K562 (cell line): ENCODE measurements at regions not wholly inside any gene's neighbourhood (a gene's known extent, or its start where the extent isn't known, plus 50 kb on each side); places are given as distances from the start of the nearest gene placed in this dataset.

ENCODE experiments used
- ATAC-seq: fragments of 200-7000 bp; cut with Tn5 transposase; 3 replicates; pipeline ENCODE4 v1.9.1; 2020; ENCODE audit warnings: moderate library complexity
- BruUV-seq: library from RNA; stranded (reverse); fragments of 400-500 nt; replicated peaks from 2 replicates; lab custom pipeline; 2021; lab: Mats Ljungman, UMichigan
- CTCF ChIA-PET: fragments of 300-600 bp; formaldehyde crosslinking; extraction: SDS; loops from one replicate; lab custom pipeline; 2021; ENCODE audit warnings: low intra/inter-chr PET ratio; lab: Yijun Ruan, JAX
- POLR2A ChIA-PET: fragments of 300-600, 350-650 bp; sonication (Branson Sonifier 250); formaldehyde crosslinking; extraction: SDS; loops from one replicate; lab custom pipeline; 2021; ENCODE audit warnings: antibody characterized with exemption, inconsistent platforms; lab: Yijun Ruan, JAX
- DNase-seq, 4 experiments: peaks; one replicate each; pipeline versions ENCODE4 v3.0.0 to v3.0.0-alpha.2; 2011 to 2018; ENCODE audit warnings: low spot score in 3 of 4, mixed read lengths in 3 of 4; ENCODE audit errors: extremely low read depth in 1 of 4
- FAIRE-seq: peaks from 2 replicates; lab custom pipeline; 2011; peaks lifted over from hg19 to GRCh38; lab: Jason Lieb, UNC
- H2AFZ ChIP-seq: 2 replicates; pipeline ENCODE4 v1.6.0; 2011; ENCODE audit warnings: low read depth, low read length, control low read depth, inconsistent platforms
- H3K27ac ChIP-seq: fragments of 200-600 bp; 3 replicates; pipeline ENCODE4 v1.8.0; 2011; ENCODE audit warnings: low read depth, mild to moderate bottlenecking, control low read depth, inconsistent platforms, low read length, moderate library complexity, mixed read lengths; ENCODE audit errors: extremely low read depth
- H3K27me3 ChIP-seq, 2 experiments: fragments of 300-600 bp in 1 of 2; 2 replicates in 1 of 2; 3 replicates in 1 of 2; pipeline versions ENCODE4 v1.6.0 to v1.8.0; 2011; ENCODE audit warnings: inconsistent platforms in 2 of 2, low read length in 2 of 2, mild to moderate bottlenecking in 1 of 2, mixed read lengths in 1 of 2, moderate library complexity in 1 of 2; ENCODE audit not compliant: control insufficient read depth in 2 of 2, insufficient read depth in 2 of 2
- H3K36me3 ChIP-seq: fragments of 300-600 bp; 3 replicates; pipeline ENCODE4 v1.8.0; 2011; ENCODE audit warnings: mild to moderate bottlenecking, low read length, inconsistent platforms; ENCODE audit not compliant: control insufficient read depth, insufficient read depth
- H3K4me1 ChIP-seq, 2 experiments: fragments of 200-600 bp in 1 of 2; replicated peaks in 1 of 2; 2 replicates in 1 of 2; 3 replicates in 1 of 2; pipeline versions ENCODE4 v1.5.1 to v1.8.0; 2011; ENCODE audit warnings: inconsistent platforms in 2 of 2, low read length in 2 of 2, mild to moderate bottlenecking in 1 of 2, mixed read lengths in 1 of 2, moderate library complexity in 1 of 2; ENCODE audit not compliant: control insufficient read depth in 2 of 2, insufficient read depth in 2 of 2
- H3K4me2 ChIP-seq: 2 replicates; pipeline ENCODE4 v1.6.1; 2011; ENCODE audit warnings: low read length, control low read depth, inconsistent platforms, mixed read lengths; ENCODE audit not compliant: insufficient read depth
- H3K4me3 ChIP-seq: fragments of 200-600 bp; sonication (generic), shearing (Covaris generic); 2 replicates; pipeline ENCODE4 v1.5.1; 2016; ENCODE audit warnings: control low read depth, inconsistent platforms
- H3K79me2 ChIP-seq: fragments of 200-600 bp; 3 replicates; pipeline ENCODE4 v1.8.0; 2011; ENCODE audit warnings: low read length, inconsistent platforms; ENCODE audit not compliant: control insufficient read depth, insufficient read depth
- H3K9ac ChIP-seq, 2 experiments: 2 replicates each; pipeline versions ENCODE4 v1.6.0 to v1.6.1; 2011; ENCODE audit warnings: low read depth in 2 of 2, low read length in 2 of 2, control low read depth in 1 of 2, inconsistent platforms in 1 of 2, mild to moderate bottlenecking in 1 of 2, mixed read lengths in 1 of 2; ENCODE audit not compliant: insufficient read depth in 1 of 2
- H3K9me1 ChIP-seq: one replicate; pipeline ENCODE4 v1.6.0; 2011; ENCODE audit warnings: inconsistent platforms, mild to moderate bottlenecking, low read length, moderate library complexity; ENCODE audit not compliant: control insufficient read depth, insufficient read depth
- H3K9me3 ChIP-seq: replicated peaks from 2 replicates; pipeline ENCODE4 v1.5.1; 2011; ENCODE audit warnings: low read depth, low read length, inconsistent platforms; ENCODE audit not compliant: control insufficient read depth, insufficient read depth
- H4K20me1 ChIP-seq: replicated peaks from 2 replicates; pipeline ENCODE4 v1.6.1; 2011; ENCODE audit warnings: low read length, inconsistent platforms, mixed read lengths; ENCODE audit not compliant: control insufficient read depth, insufficient read depth
- TBL1XR1 ChIP-seq, 2 experiments: IDR thresholded peaks; 2 replicates each; pipeline ENCODE4 v1.6.1; 2012; ENCODE audit warnings: improper control_type of control experiment in 2 of 2, low read length in 2 of 2, mild to moderate bottlenecking in 1 of 2
- WGBS: fragments of 100-300 bp; shearing (Covaris generic); methylation state at CpG from one replicate; pipeline ENCODE4 v1.1.6; 2016; ENCODE audit warnings: low coverage, mixed read lengths; ENCODE audit not compliant: insufficient coverage; ENCODE audit errors: missing lambda C conversion rate; 5-methylcytosine and 5-hydroxymethylcytosine counted together
- in situ Hi-C: fragments of 300-500 bp; cut with MboI; formaldehyde crosslinking; loops from 4 replicates; pipeline ENCODE4 v1.15.0; 2018; ENCODE audit warnings: inconsistent platforms, mixed read lengths
- intact Hi-C: fragments of 100-400 bp; cut with micrococcal nuclease; formaldehyde crosslinking; loops from 2 replicates; pipeline ENCODE4 v1.14.2; 2022
- TF ChIP-seq, protein P1 (sequence below): sonication (generic); formaldehyde crosslinking; IDR thresholded peaks from 2 replicates; pipeline ENCODE4 v1.8.1; 2023; ENCODE audit warnings: mild to moderate bottlenecking, missing genetic modification reagents
- TF ChIP-seq, protein P2 (sequence below): sonication (generic); formaldehyde crosslinking; IDR thresholded peaks from 2 replicates; pipeline ENCODE4 v1.8.0; 2022; ENCODE audit warnings: missing genetic modification reagents, mild to moderate bottlenecking, moderate library complexity, borderline replicate concordance

DNA sequence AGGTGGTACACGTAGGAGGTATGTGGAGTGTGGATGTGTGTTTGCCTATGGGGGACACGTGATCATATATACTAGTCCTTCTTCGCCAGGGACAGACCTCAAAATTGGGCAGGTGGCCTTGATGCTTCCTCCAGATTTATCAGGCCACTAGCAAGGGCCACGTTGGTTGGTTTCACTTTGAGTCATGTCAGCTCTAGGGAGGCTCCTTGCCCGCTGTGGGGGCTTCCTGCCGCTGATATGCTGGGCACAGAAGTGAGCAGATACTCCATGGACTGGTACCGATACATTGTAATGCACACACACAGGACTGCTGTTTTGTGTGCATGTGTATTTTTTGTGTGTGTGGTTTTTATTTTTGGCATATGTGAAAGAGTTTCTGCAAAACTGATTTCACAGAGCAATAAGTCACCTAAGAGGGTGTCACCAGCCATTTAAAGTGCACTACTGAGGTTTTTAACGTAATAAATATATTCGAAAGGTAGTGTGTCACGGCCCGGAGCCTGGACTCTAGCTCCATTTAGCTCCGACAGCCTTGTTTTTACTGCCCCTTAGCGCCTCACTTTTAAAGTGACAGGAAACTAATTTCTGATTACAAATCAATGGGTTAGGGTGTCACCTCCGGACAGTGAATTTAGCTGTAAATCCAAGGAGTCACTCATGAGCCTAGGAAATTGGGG lies 605.5 kb upstream of the SALL1 start:
- ATAC-seq = no peak
- no peaks in the 10 kb centered on the region for H3K4me1 ChIP-seq
- CTCF ChIA-PET = no interaction called here
- BruUV-seq = no TSS peak
- H3K36me3 ChIP-seq = no peaks in the 10 kb centered on the region
- no peak for DNase-seq
- H3K79me2 ChIP-seq = no peaks in the 10 kb centered on the region
- no peaks in the 10 kb centered on the region for H3K9me3 ChIP-seq
- in situ Hi-C loops = no loop called here
- no peak for FAIRE-seq
- no peaks in the 10 kb centered on the region for H4K20me1 ChIP-seq
- no peak overlapping the region for H2AFZ ChIP-seq
- no peak overlapping the region for H3K4me3 ChIP-seq
- no peak overlapping the region for H3K9ac ChIP-seq
- intact Hi-C loops = no loop called here
- POLR2A ChIA-PET = interaction anchor here (0.7 kb wide), 1 partner anchor 182 kb away, joined by 3 read pairs; no protein-coding TSS in a partner anchor
- H3K4me2 ChIP-seq = no peak overlapping the region
- no peak overlapping the region for H3K27ac ChIP-seq
- no peaks in the 10 kb centered on the region for H3K27me3 ChIP-seq
- TF ChIP-seq, protein P1, sequence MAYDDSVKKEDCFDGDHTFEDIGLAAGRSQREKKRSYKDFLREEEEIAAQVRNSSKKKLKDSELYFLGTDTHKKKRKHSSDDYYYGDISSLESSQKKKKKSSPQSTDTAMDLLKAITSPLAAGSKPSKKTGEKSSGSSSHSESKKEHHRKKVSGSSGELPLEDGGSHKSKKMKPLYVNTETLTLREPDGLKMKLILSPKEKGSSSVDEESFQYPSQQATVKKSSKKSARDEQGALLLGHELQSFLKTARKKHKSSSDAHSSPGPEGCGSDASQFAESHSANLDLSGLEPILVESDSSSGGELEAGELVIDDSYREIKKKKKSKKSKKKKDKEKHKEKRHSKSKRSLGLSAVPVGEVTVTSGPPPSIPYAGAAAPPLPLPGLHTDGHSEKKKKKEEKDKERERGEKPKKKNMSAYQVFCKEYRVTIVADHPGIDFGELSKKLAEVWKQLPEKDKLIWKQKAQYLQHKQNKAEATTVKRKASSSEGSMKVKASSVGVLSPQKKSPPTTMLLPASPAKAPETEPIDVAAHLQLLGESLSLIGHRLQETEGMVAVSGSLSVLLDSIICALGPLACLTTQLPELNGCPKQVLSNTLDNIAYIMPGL (CRISPR knock-in tag) = no peak
- TF ChIP-seq, protein P2, sequence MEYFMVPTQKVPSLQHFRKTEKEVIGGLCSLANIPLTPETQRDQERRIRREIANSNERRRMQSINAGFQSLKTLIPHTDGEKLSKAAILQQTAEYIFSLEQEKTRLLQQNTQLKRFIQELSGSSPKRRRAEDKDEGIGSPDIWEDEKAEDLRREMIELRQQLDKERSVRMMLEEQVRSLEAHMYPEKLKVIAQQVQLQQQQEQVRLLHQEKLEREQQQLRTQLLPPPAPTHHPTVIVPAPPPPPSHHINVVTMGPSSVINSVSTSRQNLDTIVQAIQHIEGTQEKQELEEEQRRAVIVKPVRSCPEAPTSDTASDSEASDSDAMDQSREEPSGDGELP (CRISPR knock-in tag) = no peak
- no peak for TF ChIP-seq TBL1XR1 (IDR thresholded peaks at IDR 0.05; ENCODE audit: low read length in 2 of 2)
- WGBS = 1% methylated on average over 14 of the region's 14 CpGs
- no peaks in the 10 kb centered on the region for H3K9me1 ChIP-seq
